Fibroblast of the aortic adventitia (primary cell): ENCODE measurements at regions not wholly inside any gene's neighbourhood (a gene's known extent, or its start where the extent isn't known, plus 50 kb on each side); places are given as distances from the start of the nearest gene placed in this dataset.

ENCODE experiments used
- DNase-seq: peaks from one replicate; pipeline ENCODE4 v3.0.0-alpha.2; 2010; ENCODE audit warnings: low read depth
- H3K4me3 ChIP-seq: 2 replicates; pipeline ENCODE4 v1.5.1; 2011; ENCODE audit warnings: low read depth, mild to moderate bottlenecking, control low read depth, low read length, moderate library complexity
- TF ChIP-seq, protein P1 (sequence below): IDR thresholded peaks from 2 replicates; pipeline ENCODE4 v1.5.1; 2011; ENCODE audit warnings: mild to moderate bottlenecking, low read length, control low read depth, inconsistent platforms; ENCODE audit not compliant: insufficient read depth

DNA sequence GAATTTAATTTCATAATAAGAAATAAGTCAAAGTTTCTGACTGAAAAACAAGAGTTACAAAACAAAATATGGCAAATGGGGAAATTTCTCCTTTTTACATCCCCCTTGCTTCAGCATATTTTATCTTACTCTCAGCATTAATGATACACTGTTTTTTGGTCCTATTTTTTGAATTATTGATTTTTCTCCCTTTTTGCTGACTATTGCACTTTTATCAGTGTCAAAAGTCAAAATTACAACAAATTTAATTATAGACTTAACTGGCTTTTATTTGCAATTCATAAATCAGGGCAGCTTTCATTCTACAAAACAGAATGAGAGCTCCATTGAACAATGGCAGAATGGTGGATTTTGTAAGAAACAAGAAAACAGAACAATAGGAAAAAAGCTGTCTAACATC, 901.9 kb downstream of the FAT4 start:
- TF ChIP-seq, protein P1, sequence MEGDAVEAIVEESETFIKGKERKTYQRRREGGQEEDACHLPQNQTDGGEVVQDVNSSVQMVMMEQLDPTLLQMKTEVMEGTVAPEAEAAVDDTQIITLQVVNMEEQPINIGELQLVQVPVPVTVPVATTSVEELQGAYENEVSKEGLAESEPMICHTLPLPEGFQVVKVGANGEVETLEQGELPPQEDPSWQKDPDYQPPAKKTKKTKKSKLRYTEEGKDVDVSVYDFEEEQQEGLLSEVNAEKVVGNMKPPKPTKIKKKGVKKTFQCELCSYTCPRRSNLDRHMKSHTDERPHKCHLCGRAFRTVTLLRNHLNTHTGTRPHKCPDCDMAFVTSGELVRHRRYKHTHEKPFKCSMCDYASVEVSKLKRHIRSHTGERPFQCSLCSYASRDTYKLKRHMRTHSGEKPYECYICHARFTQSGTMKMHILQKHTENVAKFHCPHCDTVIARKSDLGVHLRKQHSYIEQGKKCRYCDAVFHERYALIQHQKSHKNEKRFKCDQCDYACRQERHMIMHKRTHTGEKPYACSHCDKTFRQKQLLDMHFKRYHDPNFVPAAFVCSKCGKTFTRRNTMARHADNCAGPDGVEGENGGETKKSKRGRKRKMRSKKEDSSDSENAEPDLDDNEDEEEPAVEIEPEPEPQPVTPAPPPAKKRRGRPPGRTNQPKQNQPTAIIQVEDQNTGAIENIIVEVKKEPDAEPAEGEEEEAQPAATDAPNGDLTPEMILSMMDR = no peak
- H3K4me3 ChIP-seq = no peak overlapping the region
- DNase-seq = no peak

DNA sequence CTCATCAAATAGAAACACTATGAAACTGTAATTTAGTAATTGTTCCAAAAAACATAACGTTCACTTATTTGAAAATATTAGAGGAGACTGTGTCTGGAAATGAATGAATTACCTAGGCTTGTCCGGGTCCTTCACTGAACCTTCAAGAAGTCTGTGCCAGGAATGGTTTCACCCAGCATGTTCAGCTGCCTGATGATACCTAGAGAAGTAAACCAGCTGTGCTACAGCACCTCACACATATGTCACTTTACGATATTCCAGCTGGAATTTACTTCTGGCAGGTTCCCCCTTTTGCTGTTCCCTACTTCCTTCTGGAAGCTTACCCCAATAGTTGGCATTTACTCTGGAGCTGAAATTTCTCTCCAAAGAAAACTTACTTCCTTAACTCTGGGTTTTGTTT, 906.5 kb downstream of the FAT4 start:
- no peak overlapping the region for H3K4me3 ChIP-seq
- TF ChIP-seq, protein P1 = no peak
- DNase-seq = no peak

DNA sequence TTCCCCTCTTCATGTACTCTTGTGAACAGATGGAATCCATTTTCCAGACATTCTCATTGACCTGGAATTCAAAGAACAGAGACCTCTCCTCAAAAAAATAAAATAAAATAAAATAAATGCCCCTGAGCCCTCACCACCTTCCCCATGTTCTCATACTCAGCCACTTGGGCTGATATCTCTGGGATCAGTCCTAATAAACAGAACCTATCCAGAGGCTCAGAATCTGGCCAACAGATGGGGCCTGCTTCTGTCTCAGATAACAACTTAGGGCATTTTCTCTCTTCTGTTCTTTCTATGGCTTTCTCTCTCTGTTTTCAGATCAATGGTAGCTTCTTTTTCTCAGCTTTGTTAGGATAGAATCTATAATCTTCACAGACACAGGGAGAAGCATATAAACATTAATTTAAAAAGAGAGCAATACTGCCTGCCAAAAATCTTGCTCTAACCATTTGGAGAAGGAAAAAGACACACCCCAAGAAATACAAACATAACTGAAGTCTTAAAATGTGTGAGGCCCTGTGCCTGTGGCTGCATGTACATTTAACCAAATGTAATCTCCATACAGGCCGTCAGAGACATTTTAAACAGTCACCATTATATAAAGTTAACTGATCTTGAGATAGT, 907.1 kb downstream of the FAT4 start:
- no peak overlapping the region for H3K4me3 ChIP-seq
- TF ChIP-seq, protein P1 = no peak
- no peak for DNase-seq

DNA sequence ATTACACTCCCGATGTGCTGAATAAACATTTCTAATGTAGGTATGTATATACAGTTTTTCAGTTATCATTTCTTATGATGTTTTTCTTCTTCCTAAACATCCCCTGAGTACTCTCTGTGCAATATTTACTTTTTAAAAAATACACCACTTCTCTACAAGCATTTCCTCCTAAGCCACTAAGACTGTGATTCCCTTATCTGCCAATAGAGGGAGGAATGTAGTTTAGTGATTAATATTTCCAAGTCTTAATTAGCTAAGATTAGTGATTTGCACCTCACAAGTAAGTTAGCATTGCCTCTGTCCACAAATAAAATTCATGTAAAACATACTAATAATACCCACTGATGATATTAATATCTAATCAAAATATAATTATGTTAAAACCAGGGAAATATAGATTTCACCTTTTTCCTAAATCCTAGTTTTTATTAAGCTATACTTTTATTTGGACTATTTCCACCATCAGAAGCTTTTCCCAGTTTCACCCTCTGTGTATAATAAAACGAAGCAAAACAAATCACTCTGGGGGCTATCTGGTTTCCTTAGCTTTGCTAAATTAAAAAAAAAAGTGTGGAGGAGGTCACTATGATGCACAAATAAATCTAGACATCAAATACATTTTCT, 909.1 kb downstream of the FAT4 start:
- TF ChIP-seq, protein P1 = peak; percentile 80
- peak; percentile 41 for DNase-seq

DNA sequence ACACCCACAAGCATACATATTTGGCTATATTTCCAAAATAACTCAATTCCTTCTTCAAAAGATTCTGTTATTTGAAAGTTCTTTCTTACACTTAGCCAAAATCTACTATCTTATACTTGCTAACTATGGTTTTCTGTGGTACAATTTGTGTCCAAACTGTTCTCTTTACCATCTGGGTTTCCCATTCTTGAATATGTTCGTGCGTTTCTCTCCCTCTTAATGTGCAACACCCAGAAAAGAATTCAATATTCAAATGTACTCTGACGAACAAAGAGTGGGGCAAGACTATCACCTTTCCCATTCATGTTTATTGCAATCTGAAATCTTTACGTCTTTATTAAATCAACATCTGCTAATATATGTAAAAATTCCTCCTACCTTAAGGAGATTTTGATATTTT, 912.7 kb downstream of the FAT4 start:
- TF ChIP-seq, protein P1 = no peak
- no peak overlapping the region for H3K4me3 ChIP-seq
- DNase-seq = no peak

More for the DNA sequence above, 909.1 kb downstream of the FAT4 start:
- no peak overlapping the region for H3K4me3 ChIP-seq

DNA sequence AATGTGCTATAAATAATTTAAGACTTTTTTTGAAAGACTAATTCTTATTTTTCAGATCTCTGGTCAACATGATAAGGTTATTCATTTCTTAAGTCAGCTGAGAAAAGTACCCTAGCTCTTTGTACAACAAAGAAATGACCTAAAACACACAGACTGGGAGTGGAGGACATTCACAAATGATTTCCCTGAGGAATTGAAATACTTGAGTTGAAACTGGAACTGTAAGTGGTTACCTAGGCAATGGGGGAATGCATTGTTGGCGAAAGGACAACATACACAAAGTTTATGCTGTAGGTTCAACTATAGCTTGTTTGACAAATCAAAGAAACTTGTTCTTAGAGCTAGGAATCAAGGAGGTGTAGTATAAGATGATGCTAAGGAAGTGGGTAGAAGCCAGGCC, 915.5 kb downstream of the FAT4 start:
- TF ChIP-seq, protein P1 = no peak
- H3K4me3 ChIP-seq = no peak overlapping the region
- no peak for DNase-seq

DNA sequence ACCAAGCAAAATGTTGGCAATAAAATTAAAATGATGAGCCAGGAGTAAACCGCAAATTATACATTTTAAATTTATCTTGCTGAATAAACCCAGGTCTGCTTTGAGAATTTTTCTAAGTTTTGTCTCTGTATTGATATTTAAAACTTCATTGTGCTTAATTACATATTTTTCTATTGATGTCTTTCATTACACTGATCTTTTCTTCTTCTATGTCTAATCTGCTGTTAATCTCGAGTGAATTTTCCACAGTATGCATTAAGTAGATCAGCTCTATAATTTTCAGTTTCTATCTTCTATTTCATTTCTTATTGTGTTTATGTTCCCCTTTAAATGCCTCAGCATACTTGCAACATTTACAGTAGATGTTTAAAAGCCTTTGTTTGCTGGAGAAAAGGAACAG, 918.7 kb downstream of the FAT4 start:
- no peak for DNase-seq
- no peak overlapping the region for H3K4me3 ChIP-seq
- TF ChIP-seq, protein P1 = no peak
